Fibroblast of lung (primary cell): ENCODE measurements at regions not wholly inside any gene's neighbourhood (a gene's known extent, or its start where the extent isn't known, plus 50 kb on each side); places are given as distances from the start of the nearest gene placed in this dataset.

Source experiments
- CTCF ChIP-seq, 2 donors: IDR thresholded peaks in 1 of 2; conservative IDR thresholded peaks in 1 of 2; 1 replicate in 1 of 2; 2 replicates in 1 of 2; pipeline ENCODE4 v1.5.1; 2011 to 2012; ENCODE audit warnings: low read length in 2 of 2, control low read depth in 1 of 2, inconsistent platforms in 1 of 2, low read depth in 1 of 2, mild to moderate bottlenecking in 1 of 2
- EZH2 ChIP-seq: IDR thresholded peaks from 2 replicates; pipeline ENCODE4 v1.5.1; 2012; ENCODE audit warnings: low read length, control low read depth, mild to moderate bottlenecking; ENCODE audit errors: missing control alignments

- TF ChIP-seq CTCF (conservative IDR thresholded peaks at IDR 0.05 in 1 of 2, IDR thresholded peaks at IDR 0.05 in 1 of 2; ENCODE audit: low read depth in 1 of 2, low read length in 2 of 2) (no peak), EZH2 (no peak)
Observed at GRCh38 chr12:77231501-77231918, 166.1 kb upstream of the E2F7 start.
